ENCODE measurements at regions not wholly inside any gene's neighbourhood (a gene's known extent, or its start where the extent isn't known, plus 50 kb on each side); places are given as distances from the start of the nearest gene placed in this dataset.

- CTCF ChIA-PET = no interaction called here
- POLR2A ChIA-PET = no interaction called here
- DNase-seq (ENCODE audit: extremely low spot score) = no peak
- TF ChIP-seq, protein P1, sequence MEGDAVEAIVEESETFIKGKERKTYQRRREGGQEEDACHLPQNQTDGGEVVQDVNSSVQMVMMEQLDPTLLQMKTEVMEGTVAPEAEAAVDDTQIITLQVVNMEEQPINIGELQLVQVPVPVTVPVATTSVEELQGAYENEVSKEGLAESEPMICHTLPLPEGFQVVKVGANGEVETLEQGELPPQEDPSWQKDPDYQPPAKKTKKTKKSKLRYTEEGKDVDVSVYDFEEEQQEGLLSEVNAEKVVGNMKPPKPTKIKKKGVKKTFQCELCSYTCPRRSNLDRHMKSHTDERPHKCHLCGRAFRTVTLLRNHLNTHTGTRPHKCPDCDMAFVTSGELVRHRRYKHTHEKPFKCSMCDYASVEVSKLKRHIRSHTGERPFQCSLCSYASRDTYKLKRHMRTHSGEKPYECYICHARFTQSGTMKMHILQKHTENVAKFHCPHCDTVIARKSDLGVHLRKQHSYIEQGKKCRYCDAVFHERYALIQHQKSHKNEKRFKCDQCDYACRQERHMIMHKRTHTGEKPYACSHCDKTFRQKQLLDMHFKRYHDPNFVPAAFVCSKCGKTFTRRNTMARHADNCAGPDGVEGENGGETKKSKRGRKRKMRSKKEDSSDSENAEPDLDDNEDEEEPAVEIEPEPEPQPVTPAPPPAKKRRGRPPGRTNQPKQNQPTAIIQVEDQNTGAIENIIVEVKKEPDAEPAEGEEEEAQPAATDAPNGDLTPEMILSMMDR (IDR thresholded peaks at IDR 0.05; ENCODE audit: control extremely low read depth, extremely low read depth, low read depth, missing control alignments) = no peak
These were observed 141.8 kb downstream of the CTH start for GRCh38 chr1:70552662-70553566.

GRCh38 chr1:70553567-70553956 is 142.5 kb downstream of the CTH start:
- no peak for DNase-seq (ENCODE audit: extremely low spot score)
- ChIA-PET POLR2A (no interaction called here), CTCF (no interaction called here)
- TF ChIP-seq, protein P1 (IDR thresholded peaks at IDR 0.05; ENCODE audit: control extremely low read depth, extremely low read depth, low read depth, missing control alignments) = no peak

GRCh38 chr1:70554341-70554740 is 143.3 kb downstream of the CTH start:
- ChIA-PET CTCF (interaction anchor here (1.0 kb wide), 1 partner anchor 10 kb away, joined by 4 read pairs; no protein-coding TSS in a partner anchor), POLR2A (no interaction called here)
- TF ChIP-seq, protein P1 (IDR thresholded peaks at IDR 0.05; ENCODE audit: control extremely low read depth, extremely low read depth, low read depth, missing control alignments) = no peak
- no peak for DNase-seq (ENCODE audit: extremely low spot score)

DNA sequence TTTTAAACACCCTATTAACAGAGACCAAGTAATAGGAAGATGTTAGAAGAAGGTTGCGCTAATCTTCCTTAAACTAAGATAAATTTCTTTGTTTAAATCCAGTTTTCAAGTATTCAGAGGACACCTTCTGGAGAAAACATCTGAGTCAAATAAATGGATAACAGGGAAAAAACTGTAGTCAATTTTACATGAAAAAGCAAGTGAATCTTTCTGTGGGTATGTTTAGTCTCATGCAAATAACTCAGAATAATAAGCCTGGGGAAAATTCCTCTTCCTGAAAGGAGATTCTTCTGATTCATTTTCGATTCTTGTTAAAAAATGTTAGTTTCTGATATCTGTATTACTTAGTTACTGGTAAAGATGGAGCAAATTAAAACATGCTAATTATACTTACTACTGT is 145.5 kb downstream of the CTH start:
- TF ChIP-seq, protein P1 (IDR thresholded peaks at IDR 0.05; ENCODE audit: control extremely low read depth, extremely low read depth, low read depth, missing control alignments) = no peak
- POLR2A ChIA-PET = no interaction called here
- CTCF ChIA-PET = no interaction called here
- no peak for DNase-seq (ENCODE audit: extremely low spot score)

DNA sequence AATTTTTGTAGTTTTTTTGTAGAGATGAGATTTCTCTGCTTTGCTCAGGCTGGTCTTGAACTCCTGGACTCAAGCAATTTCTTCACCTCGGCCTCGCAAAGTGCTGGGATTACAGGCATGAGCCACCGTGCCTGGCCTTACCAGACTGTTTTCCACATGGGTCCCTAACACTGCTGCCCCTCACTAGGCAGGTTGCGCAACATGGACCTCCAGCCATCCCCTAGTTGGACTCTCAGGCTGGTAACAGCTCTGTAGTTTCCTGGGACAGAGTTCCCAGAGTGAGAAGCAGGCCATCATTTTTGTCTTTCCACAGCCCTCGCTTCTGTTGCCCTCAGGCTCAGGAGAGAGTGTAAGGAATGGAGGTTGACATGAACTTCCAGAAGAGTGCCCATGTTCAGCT is 156.1 kb downstream of the CTH start:
- TF ChIP-seq, protein P1 (IDR thresholded peaks at IDR 0.05; ENCODE audit: control extremely low read depth, extremely low read depth, low read depth, missing control alignments) = no peak
- DNase-seq (ENCODE audit: extremely low spot score) = no peak
- ChIA-PET CTCF (no interaction called here), POLR2A (no interaction called here)

- TF ChIP-seq, protein P1 (IDR thresholded peaks at IDR 0.05; ENCODE audit: control extremely low read depth, extremely low read depth, low read depth, missing control alignments) = no peak
- CTCF ChIA-PET = no interaction called here
- POLR2A ChIA-PET = no interaction called here
- DNase-seq (ENCODE audit: extremely low spot score) = no peak
These were observed 160.1 kb downstream of the CTH start for GRCh38 chr1:70571191-70571590.
